LNCaP clone FGC (cell line): ENCODE measurements at regions not wholly inside any gene's neighbourhood (a gene's known extent, or its start where the extent isn't known, plus 50 kb on each side); places are given as distances from the start of the nearest gene placed in this dataset.

Experiments used
- DNase-seq: peaks from one replicate; pipeline ENCODE4 v3.0.0-alpha.2; 2011; ENCODE audit warnings: low read depth
- H3K4me3 ChIP-seq: 2 replicates; pipeline ENCODE4 v1.5.1; 2011; ENCODE audit warnings: mild to moderate bottlenecking, low read depth, low read length, control low read depth
- TF ChIP-seq, protein P1 (sequence below): IDR thresholded peaks from 2 replicates; pipeline ENCODE4 v1.5.1; 2012; ENCODE audit warnings: mild to moderate bottlenecking; ENCODE audit not compliant: control insufficient read depth, insufficient read depth; ENCODE audit errors: extremely low read depth

DNA sequence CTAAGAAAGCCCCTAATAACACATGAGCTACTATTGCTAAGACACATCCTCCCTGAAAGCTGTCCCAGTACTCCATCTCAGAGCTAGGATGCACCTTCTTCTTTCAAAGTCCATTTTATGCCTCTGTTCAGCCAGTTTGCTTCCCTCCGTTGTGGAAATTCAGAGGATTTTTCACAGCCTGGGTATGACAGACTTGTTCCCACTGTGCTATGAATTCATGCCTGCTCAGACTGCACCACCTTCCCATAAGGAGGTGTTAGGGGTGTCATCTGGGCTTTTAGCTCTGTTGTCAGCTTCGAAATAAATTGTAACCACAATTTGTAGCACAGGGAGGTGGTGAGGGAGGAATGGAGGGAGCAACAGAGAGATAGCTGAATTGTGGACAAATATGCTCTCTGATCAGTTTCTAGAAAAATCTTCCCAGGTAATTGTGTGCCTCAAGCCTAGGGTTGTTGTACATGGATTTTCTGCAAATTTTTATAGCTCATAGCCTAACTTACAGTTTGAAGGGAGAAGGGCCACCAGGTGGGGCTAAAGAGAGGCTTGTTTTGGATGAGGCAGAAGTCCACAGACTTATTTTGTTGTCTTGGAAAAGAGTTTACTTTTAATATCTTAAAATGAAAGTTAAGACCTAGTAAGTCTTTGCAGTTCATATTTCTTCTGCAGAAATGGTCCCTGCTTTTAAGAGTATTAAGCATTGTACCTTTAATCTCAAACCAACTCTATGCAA is 462.0 kb downstream of the PDCD6IP start:
- TF ChIP-seq, protein P1, sequence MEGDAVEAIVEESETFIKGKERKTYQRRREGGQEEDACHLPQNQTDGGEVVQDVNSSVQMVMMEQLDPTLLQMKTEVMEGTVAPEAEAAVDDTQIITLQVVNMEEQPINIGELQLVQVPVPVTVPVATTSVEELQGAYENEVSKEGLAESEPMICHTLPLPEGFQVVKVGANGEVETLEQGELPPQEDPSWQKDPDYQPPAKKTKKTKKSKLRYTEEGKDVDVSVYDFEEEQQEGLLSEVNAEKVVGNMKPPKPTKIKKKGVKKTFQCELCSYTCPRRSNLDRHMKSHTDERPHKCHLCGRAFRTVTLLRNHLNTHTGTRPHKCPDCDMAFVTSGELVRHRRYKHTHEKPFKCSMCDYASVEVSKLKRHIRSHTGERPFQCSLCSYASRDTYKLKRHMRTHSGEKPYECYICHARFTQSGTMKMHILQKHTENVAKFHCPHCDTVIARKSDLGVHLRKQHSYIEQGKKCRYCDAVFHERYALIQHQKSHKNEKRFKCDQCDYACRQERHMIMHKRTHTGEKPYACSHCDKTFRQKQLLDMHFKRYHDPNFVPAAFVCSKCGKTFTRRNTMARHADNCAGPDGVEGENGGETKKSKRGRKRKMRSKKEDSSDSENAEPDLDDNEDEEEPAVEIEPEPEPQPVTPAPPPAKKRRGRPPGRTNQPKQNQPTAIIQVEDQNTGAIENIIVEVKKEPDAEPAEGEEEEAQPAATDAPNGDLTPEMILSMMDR = peak; percentile 76
- no peak overlapping the region for H3K4me3 ChIP-seq
- DNase-seq = peak; percentile 23

DNA sequence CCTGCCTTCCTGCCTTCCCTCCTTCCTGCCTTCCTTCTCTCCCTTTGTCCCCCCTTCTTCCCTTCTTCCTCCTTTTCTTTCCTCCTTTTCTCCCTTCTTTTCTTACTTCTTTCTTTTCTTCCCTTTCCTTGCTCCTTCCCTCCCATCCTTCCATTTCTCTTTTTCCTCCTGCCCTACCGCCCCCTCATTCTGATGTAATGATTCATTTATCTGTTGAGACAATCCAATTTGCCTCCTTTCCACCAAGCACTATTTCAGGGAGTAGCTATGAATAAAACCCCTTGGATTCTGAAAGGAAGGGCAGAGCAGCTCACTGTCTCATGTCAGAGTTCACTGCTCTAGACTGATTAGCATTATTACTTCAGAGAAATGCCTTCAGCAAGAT is 462.6 kb downstream of the PDCD6IP start:
- TF ChIP-seq, protein P1 = no peak
- H3K4me3 ChIP-seq = no peak overlapping the region
- no peak for DNase-seq

DNA sequence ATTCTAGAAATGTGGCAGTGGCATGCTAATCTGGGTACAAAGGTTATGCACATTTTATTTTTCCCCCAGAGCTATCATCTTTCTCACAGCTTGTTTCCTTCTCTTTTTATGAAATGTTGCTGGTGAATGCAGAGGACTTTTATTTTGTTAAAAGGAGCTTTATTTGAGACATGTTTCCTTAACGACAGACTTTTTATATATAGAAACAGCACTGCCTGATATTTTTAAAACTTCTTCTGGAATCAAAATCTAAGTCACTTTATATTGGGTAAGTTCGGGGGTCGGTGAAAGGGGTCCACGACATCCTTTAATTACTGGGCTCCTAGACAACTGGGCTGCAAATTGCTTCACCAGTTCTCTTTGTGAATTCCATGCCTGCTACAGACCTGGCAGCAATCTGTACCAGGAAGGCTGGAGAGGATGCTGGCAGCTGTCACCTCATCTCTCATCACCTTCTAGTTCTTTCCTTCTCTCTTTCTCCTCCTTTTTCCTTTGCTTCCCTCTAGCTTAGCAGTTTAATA is 464.7 kb downstream of the PDCD6IP start:
- no peak overlapping the region for H3K4me3 ChIP-seq
- TF ChIP-seq, protein P1 = no peak
- DNase-seq = no peak

DNA sequence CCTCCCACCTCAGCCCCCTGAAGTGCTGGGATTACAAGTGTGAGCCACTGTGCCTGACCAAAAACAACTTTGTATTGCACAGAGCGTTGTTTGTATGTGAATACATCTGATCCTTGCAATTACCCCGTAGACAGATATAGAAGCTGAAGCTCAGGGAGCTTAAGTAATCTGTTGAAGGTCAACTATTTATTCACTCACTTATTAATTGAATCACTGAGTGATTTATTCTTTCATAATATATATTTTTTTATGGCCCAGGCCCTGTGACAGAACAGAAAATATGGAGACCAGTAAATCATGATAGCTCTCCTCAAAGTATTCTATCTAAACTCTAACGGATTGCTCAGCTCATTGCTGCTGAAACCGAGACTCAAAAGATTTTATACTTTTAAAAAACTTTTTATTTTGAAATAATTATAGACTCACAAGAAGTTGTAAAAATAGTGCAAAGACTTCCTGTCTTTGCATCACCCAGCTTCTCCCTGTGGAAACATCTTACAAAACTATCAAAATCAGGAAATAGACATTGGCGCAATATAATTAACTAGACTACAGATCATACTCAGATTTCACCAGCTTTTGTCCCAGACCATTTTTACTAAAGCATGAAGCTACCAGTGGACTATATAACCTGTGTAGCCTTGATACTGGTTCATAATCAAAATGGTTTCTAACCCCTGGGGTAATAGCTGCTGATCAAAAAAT is 466.1 kb downstream of the PDCD6IP start:
- no peak overlapping the region for H3K4me3 ChIP-seq
- no peak for DNase-seq
- TF ChIP-seq, protein P1 = no peak

DNA sequence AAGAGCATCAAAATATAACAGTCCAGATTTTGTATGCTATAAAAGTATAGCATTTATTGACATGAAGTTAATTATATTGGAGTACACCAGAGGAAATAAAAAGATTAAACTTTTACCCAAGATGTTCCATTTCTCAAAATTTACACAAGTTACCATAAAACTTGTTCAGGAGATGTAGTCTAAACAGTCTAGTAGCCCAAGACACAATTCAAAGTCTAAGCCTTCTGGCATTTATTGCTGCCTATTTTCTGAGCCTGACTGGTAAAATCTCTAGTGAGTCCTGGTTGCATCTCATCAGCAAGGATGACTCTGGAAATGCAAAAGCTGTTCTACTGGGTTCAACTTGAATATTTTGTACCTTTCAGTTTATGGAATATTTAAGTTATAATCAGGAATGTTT is 468.7 kb downstream of the PDCD6IP start:
- TF ChIP-seq, protein P1 = no peak
- DNase-seq = no peak

DNA sequence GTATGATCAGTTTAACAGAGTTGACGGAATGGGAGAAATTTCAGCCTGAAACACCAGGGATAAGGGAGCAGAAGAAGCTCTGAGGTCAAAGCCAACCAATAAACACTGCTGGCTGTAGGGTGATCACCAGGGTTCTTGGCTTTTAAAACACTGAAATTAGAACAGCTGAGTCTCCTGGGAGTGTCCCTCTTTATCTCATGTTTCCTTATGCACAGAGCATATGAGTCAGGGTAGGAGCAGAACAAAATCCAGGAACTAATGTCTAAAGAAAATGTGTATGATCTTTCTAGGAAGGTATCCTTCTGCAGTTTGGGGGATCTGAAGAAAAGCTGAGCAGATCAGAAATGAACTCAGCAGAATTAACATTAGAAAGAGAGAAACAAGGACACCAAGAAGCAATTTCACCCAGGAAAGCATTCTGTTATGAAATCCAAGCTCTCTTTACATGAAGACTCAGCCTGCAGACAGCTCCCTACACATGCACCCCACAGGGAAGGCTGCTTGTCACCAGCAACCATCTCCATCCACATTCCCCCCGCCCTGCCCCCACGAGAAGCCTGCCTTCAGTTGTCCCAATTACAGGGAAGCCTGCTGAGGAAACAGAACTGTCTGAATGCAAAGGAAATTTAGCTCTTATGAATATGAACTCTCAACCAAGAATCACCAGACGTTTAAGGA is 469.7 kb downstream of the PDCD6IP start:
- no peak overlapping the region for H3K4me3 ChIP-seq
- TF ChIP-seq, protein P1 = no peak
- DNase-seq = no peak

More for the DNA sequence above, 468.7 kb downstream of the PDCD6IP start:
- no peak overlapping the region for H3K4me3 ChIP-seq
